WTC11 (cell line): ENCODE measurements at regions not wholly inside any gene's neighbourhood (a gene's known extent, or its start where the extent isn't known, plus 50 kb on each side); places are given as distances from the start of the nearest gene placed in this dataset.

Source experiments
- CREM ChIP-seq: sonication (generic); formaldehyde crosslinking; IDR thresholded peaks from 2 replicates; pipeline ENCODE4 v1.8.1; 2022; ENCODE audit warnings: mild to moderate bottlenecking, missing genetic modification reagents, moderate library complexity
- CTCF ChIP-seq: fragments of 200-600 bp; IDR thresholded peaks from 2 replicates; pipeline ENCODE4 v1.8.0; 2022; ENCODE audit warnings: antibody characterized with exemption
- MAX ChIP-seq: sonication (generic); formaldehyde crosslinking; IDR thresholded peaks from 2 replicates; pipeline ENCODE4 v1.8.0; 2022; ENCODE audit warnings: mild to moderate bottlenecking, missing genetic modification reagents

DNA sequence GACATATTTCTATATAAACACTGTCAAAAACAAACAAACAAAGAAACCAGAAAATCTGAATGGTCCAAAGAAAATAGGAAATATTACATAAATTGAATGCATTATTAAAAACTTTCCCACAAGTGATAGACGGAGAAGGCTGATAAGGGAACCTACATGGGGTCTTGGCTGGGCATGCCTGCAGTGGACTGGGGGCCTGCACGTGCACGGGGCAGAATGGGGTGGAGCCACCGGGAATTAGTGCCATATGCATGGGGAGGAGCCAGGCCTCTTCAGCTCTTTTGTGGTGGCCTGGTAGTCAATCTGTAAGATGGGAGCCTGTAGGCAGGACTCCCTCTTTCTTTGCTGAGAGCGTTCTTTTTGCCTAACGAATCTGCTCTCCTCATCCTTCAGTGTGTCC is 1031.7 kb upstream of the FBXO33 start:
- TF ChIP-seq CTCF (no peak), MAX (CRISPR knock-in tag) (no peak), CREM (CRISPR knock-in tag) (no peak)
